GM18907 (cell line): ENCODE measurements at regions not wholly inside any gene's neighbourhood (a gene's known extent, or its start where the extent isn't known, plus 50 kb on each side); places are given as distances from the start of the nearest gene placed in this dataset.

Experiments used
- ATAC-seq: cut with Tn5 transposase; IDR thresholded peaks from one replicate; pipeline ENCODE4 v1.9.1; 2021; ENCODE audit warnings: mild to moderate bottlenecking, moderate library complexity; ENCODE audit not compliant: unreplicated experiment

DNA sequence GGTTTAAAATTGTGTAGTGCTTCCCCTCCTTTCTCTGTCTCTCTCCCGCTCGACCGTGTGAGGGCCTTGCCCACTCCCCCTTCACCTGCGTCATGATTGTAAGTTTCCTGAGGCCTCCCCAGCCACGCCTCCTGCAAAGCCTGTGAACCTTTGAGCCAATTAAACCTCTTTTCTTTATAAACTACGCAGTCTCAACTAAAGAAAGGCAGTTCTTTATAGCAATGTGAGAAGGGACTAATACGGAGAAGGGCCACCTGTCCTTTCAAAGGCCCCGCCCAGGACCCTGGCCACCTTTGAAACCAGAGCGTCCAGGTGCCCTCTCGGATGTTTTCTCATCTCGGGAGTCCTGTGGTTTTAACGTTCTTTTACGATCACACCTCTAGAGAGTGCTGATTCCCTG, 741.5 kb downstream of the BRD1 start:
- no peak for ATAC-seq

DNA sequence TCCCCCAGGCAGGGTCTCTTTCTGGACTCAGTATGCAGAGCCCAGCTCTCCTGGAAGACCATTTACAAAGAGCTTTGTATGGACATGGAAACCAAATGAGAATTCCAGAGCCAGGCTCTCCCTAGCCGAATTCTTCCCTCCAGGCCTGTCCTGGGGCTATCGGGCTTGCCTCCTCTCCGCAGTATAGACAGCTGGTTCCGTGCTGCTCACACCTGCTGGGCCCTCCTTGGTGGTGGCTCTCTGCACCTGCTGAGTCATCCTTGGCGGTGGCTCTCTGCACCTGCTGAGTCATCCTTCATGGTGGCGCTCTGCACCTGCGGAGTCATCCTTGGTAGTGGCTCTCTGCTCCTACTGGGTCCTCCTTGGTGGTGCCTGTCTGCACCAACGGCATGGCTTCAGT, 743.5 kb downstream of the BRD1 start:
- no peak for ATAC-seq

DNA sequence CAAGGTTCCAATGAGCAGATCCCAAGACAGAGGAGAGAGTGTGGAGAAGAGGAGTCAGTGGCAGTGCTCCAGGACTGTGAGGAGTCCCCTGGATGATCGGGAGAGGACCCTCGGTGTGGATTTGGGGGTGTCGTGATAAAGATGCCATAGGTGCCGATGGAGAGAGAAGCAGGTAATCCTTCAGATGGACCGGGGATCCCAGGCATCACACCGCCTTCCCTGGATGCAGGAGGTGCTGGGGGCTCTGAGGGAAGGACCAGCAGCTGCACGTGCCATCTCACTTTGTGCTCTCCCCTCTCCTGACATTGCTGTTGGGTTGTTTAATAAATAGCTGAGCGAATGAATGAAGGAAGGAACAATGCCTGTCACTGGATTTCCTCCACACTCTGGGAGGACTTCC, 744.1 kb downstream of the BRD1 start:
- ATAC-seq: no peak

DNA sequence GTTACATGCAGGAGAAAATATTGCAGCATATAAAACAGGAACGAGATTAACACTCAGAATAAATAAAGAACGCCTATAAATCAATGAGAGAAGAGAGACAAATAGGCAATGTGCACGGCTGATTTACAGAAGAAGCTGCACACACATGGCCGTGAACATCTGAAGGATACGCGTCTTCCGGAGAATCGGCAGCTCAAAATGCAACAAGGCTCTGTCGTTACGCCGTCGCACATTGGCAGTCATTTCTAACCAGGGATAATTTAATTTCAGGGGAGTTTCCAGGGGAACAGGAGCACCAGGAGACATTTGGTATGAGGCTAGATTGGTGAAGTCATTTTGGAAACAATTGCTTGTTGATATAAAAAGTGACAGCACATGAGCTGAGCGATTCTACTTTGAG, 745.2 kb downstream of the BRD1 start:
- no peak for ATAC-seq

DNA sequence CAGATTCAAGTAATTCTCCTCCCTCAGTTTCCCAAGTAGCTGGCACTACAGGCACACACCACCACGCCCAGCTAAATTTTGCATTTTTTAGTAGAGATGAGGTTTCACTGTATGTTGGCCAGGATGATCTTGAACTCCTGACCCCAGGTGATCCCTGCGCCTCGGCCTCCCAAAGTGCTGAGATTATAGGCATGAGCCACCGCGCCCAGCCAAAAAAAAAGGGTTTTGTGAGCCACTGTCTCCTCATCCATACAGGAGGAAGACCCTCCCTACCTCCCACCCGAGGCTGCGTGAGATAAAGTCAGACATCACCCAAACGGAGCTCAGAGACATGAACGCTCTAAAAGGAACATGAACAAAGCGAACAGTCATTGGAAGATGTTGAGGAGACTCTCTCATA, 745.7 kb downstream of the BRD1 start:
- no peak for ATAC-seq

DNA sequence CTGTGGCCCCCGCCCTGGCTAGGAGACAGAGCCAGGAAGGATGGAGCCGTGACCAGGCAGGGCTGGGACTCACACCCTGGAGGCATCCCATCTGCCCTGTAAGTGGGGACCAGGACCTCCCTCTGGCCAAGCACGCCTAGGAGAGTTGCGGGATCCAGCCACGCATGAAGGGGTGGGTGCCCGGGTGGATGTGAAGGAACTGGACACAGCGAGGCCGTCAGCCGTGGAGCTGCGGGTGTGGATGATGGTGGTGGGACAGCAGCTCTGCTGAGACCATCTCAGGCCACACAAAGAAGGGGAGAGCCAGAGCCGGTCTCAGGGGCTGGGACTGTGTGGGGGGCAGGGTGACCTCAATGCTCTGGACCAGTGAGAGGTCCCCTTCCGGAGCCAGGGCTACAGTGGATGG, 746.4 kb downstream of the BRD1 start:
- ATAC-seq: no peak

DNA sequence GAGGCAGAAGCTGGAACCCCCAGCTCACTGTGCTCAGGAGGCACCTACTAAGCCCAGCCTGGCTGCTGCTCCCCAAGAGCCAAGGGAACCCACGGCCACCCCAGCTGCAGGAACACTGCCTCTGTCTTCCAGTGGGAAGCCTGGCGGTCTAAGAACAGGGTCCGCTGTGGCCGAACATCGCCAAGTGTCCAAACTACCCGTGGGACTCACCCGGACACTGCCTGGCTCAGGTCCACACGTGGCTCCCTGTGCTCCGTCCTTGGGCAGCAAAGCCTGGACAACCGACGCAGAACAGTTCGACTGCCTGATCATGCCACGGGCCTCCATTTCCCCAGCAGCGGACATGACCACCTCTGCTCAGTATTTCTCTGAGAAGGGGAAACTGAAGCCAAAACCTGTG, 747.0 kb downstream of the BRD1 start:
- no peak for ATAC-seq

DNA sequence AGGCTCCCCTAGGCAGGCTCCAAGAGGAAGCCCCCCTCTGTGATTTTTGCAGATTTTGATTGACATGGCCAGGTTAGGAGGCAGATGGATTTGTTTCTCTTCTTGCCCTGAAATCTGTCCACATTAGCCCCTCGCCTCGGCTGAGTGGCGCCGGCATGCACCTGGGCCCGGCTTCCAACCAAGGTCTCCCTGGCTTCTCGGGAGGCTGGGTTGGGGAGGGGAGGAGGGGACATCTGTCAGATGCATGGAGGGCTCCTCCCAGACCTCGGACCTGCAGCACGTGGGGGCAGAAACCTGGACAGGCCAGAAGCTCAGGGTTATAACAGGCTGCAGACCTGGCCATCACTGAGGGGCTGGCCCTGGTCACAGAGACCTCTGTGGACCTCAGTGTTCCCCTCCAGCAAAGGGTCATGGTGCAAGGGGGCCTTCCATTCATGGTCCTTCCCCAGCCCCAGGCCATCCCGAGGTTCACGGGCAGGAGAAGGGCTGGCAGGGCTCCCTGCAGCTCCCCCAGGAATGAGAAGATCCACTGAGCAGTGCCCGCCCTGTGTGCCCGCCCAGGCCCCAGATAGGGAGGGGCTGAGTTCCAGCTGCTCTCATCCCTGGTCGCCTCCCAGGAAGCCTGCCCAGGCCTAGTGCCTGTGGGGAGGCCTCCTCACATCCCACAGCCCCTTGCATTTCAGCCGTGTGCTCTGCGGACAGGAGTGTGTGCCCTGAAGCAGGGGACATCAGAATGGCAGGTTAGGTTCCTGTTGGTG, 747.8 kb downstream of the BRD1 start:
- ATAC-seq: no peak

DNA sequence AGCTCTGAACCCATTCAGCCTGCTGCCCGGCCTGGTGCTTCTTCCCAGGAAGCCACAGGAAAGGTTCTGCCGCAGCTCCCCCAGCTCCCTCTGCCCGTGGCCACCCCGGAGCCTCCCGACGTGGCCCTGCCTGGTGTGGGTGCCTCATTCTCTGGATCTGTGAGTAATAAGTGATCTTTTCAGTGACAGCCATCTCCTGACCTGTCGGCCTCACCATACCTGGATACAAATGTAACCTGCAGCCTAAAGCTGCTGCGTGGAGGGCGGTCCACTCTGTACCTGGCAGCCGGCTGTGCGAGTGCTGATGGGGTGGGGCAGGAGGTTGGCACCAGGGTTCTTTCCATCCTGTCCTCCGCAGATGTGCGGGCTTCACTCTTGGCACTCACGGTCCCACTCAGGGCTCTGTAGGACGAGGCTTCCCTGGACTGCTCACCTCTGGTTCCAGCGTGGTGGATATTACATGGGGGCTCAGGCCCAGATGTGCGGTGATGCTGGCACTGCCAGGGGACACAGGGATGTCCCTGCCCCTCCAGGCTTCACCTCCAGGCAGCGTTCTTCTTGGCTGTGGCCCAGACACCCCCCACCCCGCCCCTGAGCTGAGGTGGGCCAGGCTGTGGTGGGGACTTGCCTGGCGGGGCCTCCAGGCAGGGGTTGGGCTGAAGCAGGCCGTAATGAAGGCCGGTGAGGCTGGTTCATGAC, 748.5 kb downstream of the BRD1 start:
- ATAC-seq: no peak

DNA sequence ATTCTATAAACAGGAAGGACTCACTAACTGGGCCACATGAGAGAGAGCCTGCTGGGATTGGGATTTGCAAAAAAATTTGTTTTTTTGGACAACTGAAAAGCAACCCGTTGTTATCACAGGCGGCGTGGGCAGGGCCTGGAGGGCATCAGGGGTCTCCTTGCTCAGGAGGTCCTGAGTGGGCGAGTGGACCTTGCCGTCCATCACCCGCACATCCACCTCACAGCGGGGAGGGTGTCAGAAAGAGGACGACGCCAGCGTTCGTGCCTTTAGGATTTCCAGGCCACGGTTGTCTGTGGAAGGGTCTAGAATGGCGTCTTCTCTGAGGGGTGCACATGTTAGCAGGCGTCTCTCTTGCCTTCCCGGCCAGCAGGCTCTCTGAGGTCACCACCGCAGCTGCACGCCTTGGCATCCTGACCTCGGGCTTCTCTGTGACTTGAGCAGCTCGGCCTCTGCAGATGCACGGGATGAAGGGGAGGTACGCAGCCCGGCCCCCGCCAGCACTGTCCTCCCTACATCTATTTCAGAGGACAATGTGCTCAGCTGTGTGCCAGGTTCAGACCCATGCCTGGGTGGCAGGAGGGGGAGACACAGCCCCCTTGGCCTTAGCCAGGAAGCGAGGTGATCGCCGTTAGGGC, 749.5 kb downstream of the BRD1 start:
- no peak for ATAC-seq

DNA sequence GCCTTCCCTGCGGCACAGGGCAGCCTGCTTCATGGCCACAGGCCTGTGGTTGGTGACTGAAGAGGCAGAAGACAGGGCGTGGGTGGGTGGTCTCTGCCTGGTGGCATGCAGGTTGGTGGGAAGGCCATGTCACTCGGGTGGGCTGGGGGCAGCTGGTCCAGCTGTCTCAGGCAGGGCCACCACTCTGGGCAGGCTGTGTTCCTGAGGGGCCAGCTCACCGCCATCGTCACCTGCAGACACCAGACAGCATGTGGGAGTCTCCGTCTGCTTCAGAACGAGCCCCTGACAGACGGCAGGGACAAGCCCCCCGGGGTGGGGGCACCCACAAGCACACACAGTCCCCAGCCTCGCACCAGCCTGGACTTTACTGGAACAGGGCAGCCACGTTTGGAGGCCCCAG, 750.1 kb downstream of the BRD1 start:
- ATAC-seq: no peak

DNA sequence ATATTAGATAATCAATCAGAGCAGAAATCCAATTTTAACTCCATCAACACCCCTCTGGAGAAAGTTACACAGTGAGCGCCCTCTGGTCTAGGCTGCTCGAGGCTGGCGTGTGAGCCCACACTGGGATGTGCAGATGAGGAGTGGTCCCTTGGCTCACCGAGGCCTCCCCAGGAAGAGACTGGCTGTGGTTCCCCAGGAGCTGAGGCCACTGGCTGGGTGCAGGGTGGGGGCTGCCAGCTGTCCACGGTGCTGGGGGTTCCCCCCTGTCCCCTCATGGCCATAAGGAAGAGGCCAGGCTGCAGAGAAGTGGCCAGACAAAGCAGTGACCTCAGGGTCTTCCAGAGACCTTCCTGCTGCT, 750.7 kb downstream of the BRD1 start:
- no peak for ATAC-seq

DNA sequence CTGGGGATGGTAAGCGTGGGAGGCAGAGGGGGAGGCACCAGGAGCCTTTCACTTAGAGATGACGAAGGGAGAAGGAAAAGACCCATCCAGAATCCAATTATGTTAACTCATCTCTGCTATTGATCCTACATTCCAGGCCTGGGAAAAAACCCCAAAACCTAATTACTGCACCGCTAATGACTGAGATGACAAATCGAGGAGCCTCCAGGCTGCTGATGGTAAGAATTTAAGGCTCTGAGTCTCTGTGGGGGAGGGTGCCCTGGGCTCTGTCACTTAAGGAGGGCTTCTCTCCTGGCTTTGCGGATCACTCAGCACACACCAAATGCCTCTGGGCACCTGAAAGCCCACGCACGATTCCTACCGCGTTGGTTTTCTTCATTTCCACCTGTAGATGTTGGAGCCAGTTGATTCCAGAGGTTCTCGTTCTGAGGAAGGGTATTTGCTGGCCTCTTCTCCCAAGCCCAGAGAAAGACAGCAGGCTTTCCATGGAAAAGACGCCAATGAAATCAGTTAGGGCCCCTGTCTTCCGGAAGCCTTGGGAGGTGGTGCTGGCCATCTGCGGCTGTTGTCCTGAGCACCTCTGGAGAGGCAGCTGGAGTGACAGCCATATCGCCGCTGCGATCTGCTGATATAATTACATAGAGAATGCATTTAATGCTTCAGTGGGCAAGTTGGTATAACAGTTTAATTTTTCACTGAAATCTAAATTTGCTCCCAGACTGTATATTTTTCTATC, 751.2 kb downstream of the BRD1 start:
- no peak for ATAC-seq

DNA sequence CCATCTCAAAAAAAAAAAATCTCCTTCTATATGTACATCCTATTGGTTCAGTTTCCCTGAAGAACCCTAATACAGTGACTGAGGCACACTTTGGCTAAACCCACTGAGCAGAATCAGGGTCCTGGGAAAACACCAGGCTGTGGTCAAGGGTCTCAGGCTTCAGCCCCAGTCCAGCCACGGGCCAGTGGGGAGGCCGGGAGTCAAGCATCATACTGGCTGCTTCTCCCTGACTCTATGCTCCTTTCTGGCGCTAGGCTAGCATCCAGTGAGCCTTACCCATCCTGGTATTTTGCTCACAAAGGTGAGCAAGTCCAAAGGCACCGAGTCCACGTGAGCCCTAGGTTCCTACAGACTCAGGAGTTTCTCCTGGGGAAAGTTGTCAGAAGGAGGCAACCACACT, 752.5 kb downstream of the BRD1 start:
- ATAC-seq: no peak

DNA sequence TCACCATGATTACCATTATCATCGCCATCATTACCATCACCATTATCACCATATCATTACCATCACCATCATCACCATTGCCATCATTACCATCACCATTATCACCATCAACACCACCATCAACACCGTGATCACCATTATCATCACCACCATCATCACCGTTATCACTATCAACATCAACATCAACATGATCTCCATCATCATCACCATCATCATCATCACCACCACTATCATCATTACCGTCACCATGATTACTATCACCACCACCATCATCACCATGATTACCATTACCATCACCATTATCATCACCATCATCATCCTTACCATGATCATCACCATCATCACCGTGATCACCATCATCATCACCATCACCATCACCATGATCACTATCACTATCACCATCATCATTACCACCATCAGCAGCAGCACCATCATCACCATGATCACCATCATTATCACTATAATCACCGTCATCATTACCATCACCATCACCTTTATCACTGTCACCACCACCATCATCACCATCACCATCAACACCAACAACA, 753.7 kb downstream of the BRD1 start:
- no peak for ATAC-seq

DNA sequence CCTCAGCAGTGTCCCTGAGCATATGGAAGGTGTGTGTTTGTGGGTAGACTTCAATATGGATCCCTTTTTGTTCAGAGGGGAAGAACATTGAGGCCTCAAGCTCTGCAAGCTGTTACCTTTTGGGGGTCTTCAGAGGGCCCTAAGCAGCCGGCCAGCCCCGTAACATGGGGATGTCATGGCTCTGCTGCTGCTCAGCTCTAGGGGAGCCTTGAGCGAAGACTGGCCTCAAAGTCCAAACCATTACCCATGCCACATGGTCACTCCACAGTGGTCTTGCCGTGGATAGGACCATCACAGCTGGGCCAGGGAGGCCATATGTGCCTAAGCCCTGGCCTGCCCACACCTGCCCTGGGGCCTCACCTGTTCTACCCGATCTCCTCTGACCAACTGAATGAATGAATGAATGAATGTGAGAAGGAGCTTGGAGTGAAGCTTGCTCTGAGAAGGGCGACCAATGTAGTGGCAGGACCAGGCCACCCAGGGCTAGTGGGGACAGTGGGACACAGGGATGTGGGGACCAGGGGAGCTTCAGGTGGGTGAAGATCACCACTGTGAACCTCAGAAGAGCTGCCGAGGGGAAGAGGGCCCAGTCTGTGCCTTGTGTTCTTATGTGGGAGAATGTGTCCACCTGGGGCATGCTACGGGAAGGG, 754.6 kb downstream of the BRD1 start:
- no peak for ATAC-seq

DNA sequence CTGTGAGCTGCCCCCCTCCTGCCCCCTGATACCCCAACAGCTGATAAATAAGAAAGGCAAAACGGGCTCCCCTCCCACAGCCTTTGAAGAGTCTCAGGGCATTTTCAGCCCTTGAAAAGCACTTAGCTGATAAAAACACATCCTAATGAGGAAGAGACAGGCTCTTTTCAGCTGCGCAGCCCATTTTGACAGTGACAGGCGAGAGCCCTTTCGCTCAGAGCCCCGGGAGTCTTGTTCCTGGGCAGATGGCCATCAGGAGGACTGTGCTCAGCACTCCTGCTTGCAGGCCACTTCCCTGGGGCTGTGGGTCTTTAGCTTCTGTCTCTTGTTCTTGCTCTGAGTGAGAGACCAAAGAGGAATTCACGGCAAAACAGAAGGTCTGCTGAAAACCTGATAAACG, 757.2 kb downstream of the BRD1 start:
- no peak for ATAC-seq

DNA sequence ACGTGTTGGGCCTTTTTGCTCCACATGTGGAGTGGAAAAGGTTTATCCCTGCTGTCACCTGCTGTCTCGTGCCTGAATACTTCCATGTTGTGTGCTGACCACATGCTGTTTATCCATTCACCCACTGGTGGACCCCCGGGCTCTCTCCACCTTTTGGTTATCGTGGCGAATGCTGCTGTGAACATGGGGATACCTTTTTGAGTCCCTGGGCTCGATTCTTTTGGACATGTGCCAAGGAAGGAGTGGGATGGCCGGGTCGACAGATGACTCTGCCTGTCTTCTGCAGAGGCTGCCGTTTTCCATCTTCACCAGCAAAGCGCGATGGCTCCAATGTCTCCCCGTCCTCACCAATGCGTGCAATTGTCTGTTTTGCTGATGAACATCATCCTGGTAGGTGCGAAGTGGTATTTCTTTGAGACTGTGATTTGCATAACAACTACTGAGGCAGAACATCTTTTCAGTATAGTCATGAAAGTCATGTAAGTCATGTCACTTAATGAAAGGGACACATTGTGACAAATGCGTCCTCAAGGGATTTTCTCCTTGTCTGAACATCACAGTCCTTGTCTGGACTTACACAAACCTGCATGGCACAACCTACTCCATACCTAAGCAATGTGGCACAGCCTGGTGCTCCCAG, 758.7 kb downstream of the BRD1 start:
- ATAC-seq: no peak

DNA sequence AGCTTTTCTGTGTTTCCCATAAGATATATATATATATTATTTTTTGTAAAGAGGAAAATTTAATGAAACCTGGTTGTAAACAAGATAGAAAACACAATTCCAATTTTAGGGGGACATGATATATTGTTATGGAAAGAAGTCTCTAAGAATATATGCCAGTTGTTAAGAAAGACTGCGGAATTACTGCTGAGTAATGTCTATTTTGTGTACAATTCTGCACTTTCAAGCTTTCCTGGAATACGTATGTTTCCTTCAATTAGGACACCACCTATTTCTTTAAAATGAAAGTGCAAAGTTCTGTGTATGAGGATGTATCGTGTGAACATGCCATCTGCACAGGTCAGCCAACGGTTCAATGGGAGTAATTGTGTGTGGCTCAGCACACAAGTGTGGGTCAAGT, 760.2 kb downstream of the BRD1 start:
- ATAC-seq: no peak

DNA sequence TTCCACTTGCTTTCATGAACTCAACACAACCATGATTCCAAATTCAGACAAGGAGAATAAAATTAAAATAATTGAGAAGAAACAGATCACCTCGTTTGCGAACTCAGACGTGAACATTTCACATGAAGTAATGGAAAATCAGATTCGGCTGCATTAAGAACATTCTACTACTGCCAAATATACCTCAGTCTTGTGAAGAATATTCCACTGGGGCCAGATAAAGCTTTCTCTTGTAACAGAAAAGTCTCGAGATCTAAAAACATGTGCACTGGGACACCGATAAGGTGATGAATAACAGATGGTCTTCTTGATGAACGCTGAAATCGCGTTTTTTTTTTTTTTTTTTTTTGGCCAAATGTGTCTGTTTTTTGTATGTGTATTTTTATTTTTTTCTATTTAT, 761.1 kb downstream of the BRD1 start:
- no peak for ATAC-seq
